PC-9 (cell line): ENCODE measurements at regions not wholly inside any gene's neighbourhood (a gene's known extent, or its start where the extent isn't known, plus 50 kb on each side); places are given as distances from the start of the nearest gene placed in this dataset.

Experiments used
- BruUV-seq: library from RNA; stranded (reverse); fragments of 400-500 nt; replicated peaks from 2 replicates; lab custom pipeline; 2021; lab: Mats Ljungman, UMichigan
- CTCF ChIA-PET: fragments of 300-600 bp; sonication (Branson Sonifier 250); formaldehyde crosslinking; loops from one replicate; lab custom pipeline; 2022; ENCODE audit warnings: antibody characterized with exemption; lab: Charles Lee
- POLR2A ChIA-PET: fragments of 300-600 bp; sonication (Branson Sonifier 250); formaldehyde crosslinking; loops from one replicate; lab custom pipeline; 2022; ENCODE audit warnings: antibody characterized with exemption; ENCODE audit not compliant: unreplicated experiment; lab: Charles Lee
- DNase-seq, 2 experiments: peaks; one replicate each; pipeline versions ENCODE4 v3.0.0 to v3.0.0-alpha.2; 2015 to 2022; ENCODE audit warnings: mixed read lengths in 1 of 2
- H2AFZ ChIP-seq: fragments of 200-600 bp; sonication (generic); 2 replicates; pipeline ENCODE4 v1.8.1; 2017; ENCODE audit warnings: antibody characterized with exemption
- H3F3A ChIP-seq: fragments of 200-600 bp; sonication (generic); 2 replicates; pipeline ENCODE4 v1.8.1; 2017; ENCODE audit warnings: antibody characterized with exemption, mild to moderate bottlenecking, low read depth; ENCODE audit not compliant: insufficient read depth
- H3K27ac ChIP-seq: fragments of 200-600 bp; sonication (generic); 2 replicates; pipeline ENCODE4 v1.6.1; 2016; ENCODE audit warnings: mixed run types
- H3K27me3 ChIP-seq: fragments of 200-600 bp; sonication (generic); 2 replicates; pipeline ENCODE4 v1.6.1; 2016; ENCODE audit warnings: low read depth, mixed run types; ENCODE audit not compliant: insufficient read depth
- H3K36me3 ChIP-seq: fragments of 200-600 bp; sonication (generic); 2 replicates; pipeline ENCODE4 v1.6.1; 2016; ENCODE audit warnings: low read depth, mixed run types
- H3K4me1 ChIP-seq: fragments of 200-600 bp; sonication (generic); replicated peaks from 2 replicates; pipeline ENCODE4 v1.6.1; 2016; ENCODE audit warnings: mixed run types; ENCODE audit not compliant: insufficient read depth
- H3K4me2 ChIP-seq: fragments of 200-600 bp; sonication (generic); 2 replicates; pipeline ENCODE4 v1.6.1; 2017; ENCODE audit warnings: mixed run types
- H3K4me3 ChIP-seq: fragments of 200-600 bp; sonication (generic); 2 replicates; pipeline ENCODE4 v1.6.1; 2016; ENCODE audit warnings: mixed run types
- H3K79me2 ChIP-seq: fragments of 200-600 bp; sonication (generic); 2 replicates; pipeline ENCODE4 v1.6.1; 2017; ENCODE audit warnings: low read depth, mixed run types
- H3K9me2 ChIP-seq: fragments of 200-600 bp; sonication (generic); 2 replicates; pipeline ENCODE4 v1.8.1; 2017; ENCODE audit warnings: mild to moderate bottlenecking; ENCODE audit not compliant: insufficient read depth
- H3K9me3 ChIP-seq: fragments of 200-600 bp; sonication (generic); 2 replicates; pipeline ENCODE4 v1.8.1; 2016; ENCODE audit warnings: low read depth; ENCODE audit not compliant: insufficient read depth
- H4K20me1 ChIP-seq: fragments of 200-600 bp; sonication (generic); 2 replicates; pipeline ENCODE4 v1.8.1; 2017; ENCODE audit not compliant: insufficient read depth
- CTCF ChIP-seq: fragments of 200-600 bp; sonication (generic); conservative IDR thresholded peaks from 2 replicates; pipeline ENCODE4 v1.6.1; 2017; ENCODE audit warnings: mixed run types, antibody characterized with exemption, mild to moderate bottlenecking, moderate library complexity
- EZH2 ChIP-seq: fragments of 200-600 bp; sonication (generic); IDR thresholded peaks from 2 replicates; pipeline ENCODE4 v1.8.0; 2017; ENCODE audit warnings: antibody characterized with exemption, low read depth
- intact Hi-C: fragments of 100-400 bp; cut with micrococcal nuclease; formaldehyde crosslinking; loops from one replicate; pipeline ENCODE4 v1.10.0; 2022; ENCODE audit not compliant: unreplicated experiment

- no TSS peak for BruUV-seq
- Histone ChIP-seq H2AFZ (no peak overlapping the region), H3F3A (peaks cover 5% of the 10 kb centered on the region; the same call in 1 of the 2 replicates), H3K4me1 (peaks cover 28% of the 10 kb centered on the region), H4K20me1 (no peaks in the 10 kb centered on the region), H3K9me3 (0 out of 2 replicates have a peak, but pooled peaks cover 5% of the 10 kb centered on the region), H3K36me3 (no peaks in the 10 kb centered on the region), H3K9me2 (no peaks in the 10 kb centered on the region), H3K79me2 (no peaks in the 10 kb centered on the region), H3K27me3 (no peaks in the 10 kb centered on the region), H3K4me3 (no peak overlapping the region), H3K27ac (no peak overlapping the region), H3K4me2 (no peak overlapping the region)
- DNase-seq, result no peak
- intact Hi-C loops, result loop anchor here (2.0 to 5.0 kb wide), 4 partner anchors 18 to 342 kb away; partner anchors contain the start of gene ABHD5
- ChIA-PET CTCF (interaction anchor here (0.6 kb wide), 1 partner anchor 11 kb away, joined by 3 read pairs; no protein-coding TSS in a partner anchor), POLR2A (no interaction called here)
- TF ChIP-seq EZH2, result no peak
- TF ChIP-seq CTCF, result no peak
Measured at GRCh38 chr3:43854916-43855315, 164.2 kb downstream of the ABHD5 start.

GRCh38 chr3:43855674-43856299 lies 165.0 kb downstream of the ABHD5 start:
- peaks cover 5% of the 10 kb centered on the region; the same call in 1 of the 2 replicates for H3F3A ChIP-seq
- H2AFZ ChIP-seq, result no peak overlapping the region
- BruUV-seq, result no TSS peak
- H3K4me3 ChIP-seq, result no peak overlapping the region
- H3K27me3 ChIP-seq, result no peaks in the 10 kb centered on the region
- peak; percentile 64 to 69 for DNase-seq
- no peaks in the 10 kb centered on the region for H3K36me3 ChIP-seq
- no peak overlapping the region for H3K27ac ChIP-seq
- H3K79me2 ChIP-seq, result no peaks in the 10 kb centered on the region
- peak; percentile 69 for TF ChIP-seq CTCF
- no peak for TF ChIP-seq EZH2
- H4K20me1 ChIP-seq, result no peaks in the 10 kb centered on the region
- POLR2A ChIA-PET, result interaction anchor here (0.7 kb wide), 1 partner anchor 15 kb away, joined by 3 read pairs; no protein-coding TSS in a partner anchor
- H3K4me2 ChIP-seq, result no peak overlapping the region
- no peaks in the 10 kb centered on the region for H3K9me2 ChIP-seq
- peaks cover 28% of the 10 kb centered on the region for H3K4me1 ChIP-seq
- no peaks in the 10 kb centered on the region for H3K9me3 ChIP-seq
- intact Hi-C loops, result loop anchor here (2.0 to 5.0 kb wide), 3 partner anchors 17 to 342 kb away; partner anchors contain the start of gene ABHD5
- CTCF ChIA-PET, result interaction anchor here (0.6 to 0.9 kb wide), 7 partner anchors 9 to 168 kb away, joined by 3 to 8 read pairs (median 3); no protein-coding TSS in a partner anchor

DNA sequence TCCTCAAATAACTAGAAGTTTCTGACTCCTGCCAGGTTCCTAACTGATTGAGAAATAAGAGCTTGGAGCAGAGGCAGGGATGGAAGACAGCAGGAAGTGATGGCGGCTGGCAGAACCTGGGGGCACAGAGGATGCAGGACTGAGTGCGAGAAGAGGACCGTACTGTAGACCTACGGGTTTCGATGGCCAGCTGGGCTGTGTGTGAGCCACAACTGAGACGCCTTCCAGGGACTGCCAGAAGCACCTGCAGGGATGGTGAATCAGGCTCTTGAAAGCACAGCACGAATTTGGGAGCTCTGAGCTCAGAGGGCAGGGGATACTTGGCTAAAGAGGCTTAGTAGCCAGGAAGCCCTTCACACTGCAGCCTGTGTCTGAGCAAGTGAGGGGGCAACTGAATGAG lies 165.6 kb downstream of the ABHD5 start:
- POLR2A ChIA-PET, result interaction anchor here (0.7 kb wide), 1 partner anchor 14 kb away, joined by 3 read pairs; no protein-coding TSS in a partner anchor
- DNase-seq, result no peak
- H3K9me3 ChIP-seq, result no peaks in the 10 kb centered on the region
- no peaks in the 10 kb centered on the region for H3K36me3 ChIP-seq
- no peaks in the 10 kb centered on the region for H3K27me3 ChIP-seq
- TF ChIP-seq EZH2, result no peak
- TF ChIP-seq CTCF, result no peak
- H3K4me3 ChIP-seq, result no peak overlapping the region
- no peaks in the 10 kb centered on the region for H3K9me2 ChIP-seq
- no peaks in the 10 kb centered on the region for H3K79me2 ChIP-seq
- H3F3A ChIP-seq, result peaks cover 5% of the 10 kb centered on the region; the same call in 1 of the 2 replicates
- CTCF ChIA-PET, result interaction anchor here (0.8 to 0.9 kb wide), 5 partner anchors 10 to 168 kb away, joined by 3 to 7 read pairs (median 3); no protein-coding TSS in a partner anchor
- H3K4me1 ChIP-seq, result peaks cover 24% of the 10 kb centered on the region
- no peak overlapping the region for H2AFZ ChIP-seq
- H3K4me2 ChIP-seq, result no peak overlapping the region
- BruUV-seq, result no TSS peak
- intact Hi-C loops, result loop anchor here (5.0 kb wide), 2 partner anchors 164 to 341 kb away; partner anchors contain the start of gene ABHD5
- no peak overlapping the region for H3K27ac ChIP-seq
- H4K20me1 ChIP-seq, result no peaks in the 10 kb centered on the region
